Esophagus squamous epithelium (tissue), 5 donors: ENCODE measurements at regions not wholly inside any gene's neighbourhood (a gene's known extent, or its start where the extent isn't known, plus 50 kb on each side); places are given as distances from the start of the nearest gene placed in this dataset.
"Not testable (repeated sequence)": the region's sequence is repeated elsewhere in the genome, so short reads cannot be mapped to it uniquely, and the experiment has no call there.

ENCODE experiments used
- DNase-seq: peaks from one replicate; lab custom pipeline; 2025; lab: John Stamatoyannopoulos, UW
- H3K27ac ChIP-seq, 4 donors: fragments of 200-600 bp; sonication (generic); one replicate each; pipeline ENCODE4 v1.5.1; 2016 to 2019; ENCODE audit warnings: mild to moderate bottlenecking in 1 of 4
- H3K27me3 ChIP-seq, 4 donors: fragments of 200-600 bp; sonication (generic); 1 replicate in 3 of 4; 2 replicates in 1 of 4; pipeline versions ENCODE4 v1.5.1 to v1.6.0; 2017 to 2021; ENCODE audit warnings: antibody characterized with exemption in 1 of 4
- H3K36me3 ChIP-seq, 3 donors: fragments of 200-600 bp; sonication (generic); one replicate each; pipeline ENCODE4 v1.5.1; 2016 to 2019
- H3K4me1 ChIP-seq, 3 donors: fragments of 200-600 bp; sonication (generic); one replicate each; pipeline ENCODE4 v1.5.1; 2017 to 2019
- H3K4me3 ChIP-seq, 4 donors: fragments of 200-600 bp; sonication (generic); 1 replicate in 3 of 4; 2 replicates in 1 of 4; pipeline ENCODE4 v1.5.1; 2016 to 2019; ENCODE audit warnings: mild to moderate bottlenecking in 2 of 4, moderate library complexity in 1 of 4
- H3K9me3 ChIP-seq, 3 donors: fragments of 200-600 bp; sonication (generic); one replicate each; pipeline ENCODE4 v1.5.1; 2016 to 2019
- CTCF ChIP-seq, 6 experiments: fragments of 450-650 bp in 4 of 6; fragments of 200-600 bp in 2 of 6; sonication (generic) in 2 of 6; IDR thresholded peaks; one replicate each; pipeline ENCODE4 v1.5.1; 2016 to 2019; ENCODE audit warnings: antibody characterized with exemption in 6 of 6, mild to moderate bottlenecking in 4 of 6, moderate library complexity in 4 of 6
- POLR2A ChIP-seq, 4 donors: fragments of 450-650 bp; IDR thresholded peaks; one replicate each; pipeline ENCODE4 v1.6.1; 2017; ENCODE audit warnings: antibody characterized with exemption in 4 of 4, mild to moderate bottlenecking in 4 of 4, moderate library complexity in 3 of 4
- WGBS, 2 donors: methylation state at CpG; one replicate each; pipeline ENCODE4 v1.1.5; 2018; 5-methylcytosine and 5-hydroxymethylcytosine counted together
- intact Hi-C: fragments of 100-400 bp; cut with DNase I; formaldehyde crosslinking; loops from one replicate; pipeline ENCODE4 v1.15.0; 2022
- donor health status: DM: yes; HTN: yes; CAD: no.

GRCh38 chr5:34554641-34555040, 101.5 kb upstream of the RAI14 start:
- Histone ChIP-seq H3K4me3 (no peak overlapping the region), H3K9me3 (no peaks in the 10 kb centered on the region), H3K36me3 (no peaks in the 10 kb centered on the region), H3K27me3 (no peaks in the 10 kb centered on the region), H3K27ac (no peak overlapping the region), H3K4me1 (peaks cover 0 to 16% (median 0%) of the 10 kb centered on the region in 3 donors)
- intact Hi-C loops = no loop called here
- TF ChIP-seq POLR2A (IDR thresholded peaks at IDR 0.05) (no peak), CTCF (IDR thresholded peaks at IDR 0.05) (no peak)
- WGBS, 2 donors = 23 to 62% methylated on average over 5 of the region's 5 CpGs
- DNase-seq = no peak

- 55 to 60% methylated on average over 10 of the region's 10 CpGs for WGBS, 2 donors
- DNase-seq = no peak
- no peak for TF ChIP-seq CTCF (IDR thresholded peaks at IDR 0.05)
- TF ChIP-seq POLR2A (IDR thresholded peaks at IDR 0.05) = no peak
- intact Hi-C loops = no loop called here
- H3K4me1 ChIP-seq = peaks cover 0 to 16% (median 0%) of the 10 kb centered on the region in 3 donors
- H3K27ac ChIP-seq = no peak overlapping the region
- H3K27me3 ChIP-seq = no peaks in the 10 kb centered on the region
- no peaks in the 10 kb centered on the region for H3K36me3 ChIP-seq
- no peak overlapping the region for H3K4me3 ChIP-seq
- H3K9me3 ChIP-seq = no peaks in the 10 kb centered on the region
These were observed 100.2 kb upstream of the RAI14 start for GRCh38 chr5:34555699-34556508.

GRCh38 chr5:34556509-34556782, 99.7 kb upstream of the RAI14 start:
- Histone ChIP-seq H3K4me3 (no peak overlapping the region), H3K27me3 (no peaks in the 10 kb centered on the region), H3K4me1 (peaks cover 0 to 16% (median 0%) of the 10 kb centered on the region in 3 donors), H3K9me3 (no peaks in the 10 kb centered on the region), H3K36me3 (no peaks in the 10 kb centered on the region), H3K27ac (no peak overlapping the region)
- intact Hi-C loops = no loop called here
- TF ChIP-seq POLR2A (IDR thresholded peaks at IDR 0.05) (no peak), CTCF (IDR thresholded peaks at IDR 0.05) (no peak)
- 81 to 85% methylated on average over 2 of the region's 2 CpGs for WGBS, 2 donors
- no peak for DNase-seq

GRCh38 chr5:34561581-34561980, 94.5 kb upstream of the RAI14 start:
- DNase-seq, H3K27me3 ChIP-seq, H3K4me1 ChIP-seq, H3K9me3 ChIP-seq, H3K36me3 ChIP-seq, H3K27ac ChIP-seq, H3K4me3 ChIP-seq, intact Hi-C loops: not testable (repeated sequence)
- WGBS, 2 donors = 77 to 86% methylated on average over 1 to 2 of the region's 2 CpGs

GRCh38 chr5:34562791-34563190, 93.3 kb upstream of the RAI14 start:
- H3K4me3 ChIP-seq = no peak overlapping the region
- WGBS, 2 donors = 82 to 83% methylated on average over 2 to 4 of the region's 4 CpGs
- TF ChIP-seq POLR2A (IDR thresholded peaks at IDR 0.05) (no peak), CTCF (IDR thresholded peaks at IDR 0.05) (no peak)
- DNase-seq = no peak
- no peaks in the 10 kb centered on the region for H3K9me3 ChIP-seq
- H3K27me3 ChIP-seq = no peaks in the 10 kb centered on the region
- intact Hi-C loops = no loop called here
- peaks cover 0 to 9% (median 9%) of the 10 kb centered on the region in 3 donors for H3K4me1 ChIP-seq
- no peak overlapping the region for H3K27ac ChIP-seq
- H3K36me3 ChIP-seq = no peaks in the 10 kb centered on the region
